ENCODE measurements at regions not wholly inside any gene's neighbourhood (a gene's known extent, or its start where the extent isn't known, plus 50 kb on each side); places are given as distances from the start of the nearest gene placed in this dataset.

DNA sequence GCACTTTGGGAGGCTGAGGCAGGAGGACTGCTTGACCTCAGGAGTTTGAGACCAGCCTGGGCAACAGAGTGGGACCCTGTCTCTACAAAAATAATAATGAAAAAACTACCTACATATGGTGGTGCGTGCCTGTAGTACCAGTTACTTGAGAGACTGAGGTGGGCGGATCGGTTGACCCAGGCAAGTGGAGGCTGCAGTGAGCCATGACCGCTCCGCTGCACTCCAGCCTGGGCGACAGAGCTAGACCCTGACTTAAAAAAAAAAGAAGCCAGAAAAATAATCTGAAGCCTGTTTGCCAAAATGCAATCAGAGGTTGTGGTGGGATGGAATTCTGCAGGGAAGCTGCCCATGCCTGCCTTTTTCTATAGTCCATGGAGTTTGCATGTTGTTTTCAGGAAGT, 50.4 kb upstream of the GGTA1 start:
- DNase-seq (ENCODE audit: low spot score), result no peak

DNA sequence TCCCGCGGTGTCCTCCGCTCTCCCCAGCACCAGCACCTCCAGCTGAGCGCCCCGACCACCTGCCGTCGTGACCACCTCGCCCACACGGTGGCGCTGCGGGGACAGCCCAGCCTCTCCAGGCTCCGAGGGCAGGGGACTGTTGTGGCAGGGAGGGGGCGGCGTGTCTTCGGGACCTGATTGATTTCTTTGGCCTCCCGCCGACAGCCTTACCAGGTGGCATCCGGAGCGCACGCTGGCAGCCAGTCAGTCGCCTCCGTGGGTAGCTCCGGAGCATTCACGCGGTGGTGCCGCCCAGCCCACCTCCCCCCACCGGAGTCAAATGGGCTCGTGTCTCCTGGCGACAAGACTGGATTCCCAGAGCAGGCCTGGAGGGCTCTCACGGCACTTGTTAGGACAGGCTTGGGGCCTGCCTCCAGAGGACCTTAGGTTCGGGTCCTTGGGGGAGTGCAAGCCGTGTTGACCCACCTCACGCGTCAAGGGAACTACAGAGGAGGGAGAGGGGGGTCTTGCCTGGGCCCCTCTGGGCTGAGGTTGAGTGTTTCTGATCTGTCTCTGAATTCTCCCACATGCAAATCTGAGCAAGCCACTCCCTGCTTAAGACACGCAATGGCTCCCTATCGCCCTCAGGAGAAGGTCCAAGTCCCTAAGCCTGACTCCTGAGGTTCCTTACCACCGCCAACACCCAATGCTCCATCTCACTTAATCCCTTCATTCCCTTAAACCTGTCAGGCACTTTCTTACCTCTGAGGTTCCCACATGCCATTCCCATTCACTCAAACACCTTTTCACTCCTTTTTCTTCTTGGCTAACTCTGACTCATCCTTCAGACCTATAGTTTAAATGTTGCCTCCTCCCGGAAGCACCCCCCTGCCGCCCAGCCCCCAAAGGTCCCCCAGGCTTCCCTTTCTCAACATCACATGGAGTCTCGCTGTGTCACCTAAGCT, 51.2 kb upstream of the GGTA1 start:
- DNase-seq (ENCODE audit: low spot score), result peak; percentile 63

DNA sequence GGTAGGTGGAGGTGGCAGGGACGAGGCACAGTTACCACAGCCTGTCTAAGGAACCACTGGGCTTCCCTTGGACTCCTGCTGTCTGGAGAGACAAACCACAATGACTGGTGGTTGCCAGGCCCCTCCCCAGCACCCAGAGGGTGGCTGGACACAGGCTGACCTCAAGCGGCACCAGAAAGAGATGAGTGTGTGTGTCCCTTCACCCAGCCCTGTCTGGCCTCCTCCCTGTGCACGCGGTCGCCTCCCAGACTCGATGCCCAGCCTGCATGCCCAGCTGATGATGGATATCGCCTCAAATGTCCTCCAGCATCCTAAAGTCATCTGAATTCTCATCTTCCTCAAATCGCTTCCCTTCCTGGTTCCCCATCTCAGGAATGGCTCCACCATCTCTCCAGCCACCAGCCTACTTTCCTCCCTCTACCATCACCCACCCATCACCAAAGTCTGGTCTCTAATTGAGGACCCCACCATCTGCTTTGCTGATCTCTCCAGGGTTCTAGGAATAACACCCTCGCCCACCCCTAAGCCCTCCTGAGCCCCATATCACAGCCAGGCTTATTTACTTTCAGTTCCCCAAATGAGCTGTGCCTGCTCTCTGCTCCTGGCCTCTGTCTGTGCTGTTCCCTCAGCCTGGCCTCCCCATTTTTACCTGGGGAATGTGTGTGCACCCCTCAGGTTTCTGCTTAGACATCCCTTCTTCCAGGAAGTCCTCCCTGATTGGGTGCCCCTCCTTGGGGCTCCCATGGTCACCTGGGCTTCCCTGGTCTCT, 52.5 kb upstream of the GGTA1 start:
- DNase-seq (ENCODE audit: low spot score), result no peak

DNA sequence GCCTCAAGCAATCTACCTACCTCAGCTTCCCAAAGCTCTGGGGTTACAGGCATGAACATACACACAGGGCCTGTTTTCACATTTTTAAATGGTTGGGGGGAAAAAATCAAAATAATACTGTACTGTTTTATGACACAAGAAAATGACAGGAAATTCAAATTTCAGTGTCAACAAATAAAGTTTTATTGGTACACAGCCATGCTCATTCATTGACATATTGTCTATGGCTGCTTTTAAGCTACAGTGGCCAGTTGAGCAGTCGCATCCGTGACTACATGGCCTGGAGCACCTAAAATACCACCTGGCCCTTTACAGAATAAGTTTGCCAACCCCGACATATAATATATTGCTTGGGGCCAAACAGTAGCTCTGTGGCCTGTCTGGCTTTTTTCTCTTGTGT, 56.4 kb upstream of the GGTA1 start:
- DNase-seq (ENCODE audit: low spot score), result no peak

DNA sequence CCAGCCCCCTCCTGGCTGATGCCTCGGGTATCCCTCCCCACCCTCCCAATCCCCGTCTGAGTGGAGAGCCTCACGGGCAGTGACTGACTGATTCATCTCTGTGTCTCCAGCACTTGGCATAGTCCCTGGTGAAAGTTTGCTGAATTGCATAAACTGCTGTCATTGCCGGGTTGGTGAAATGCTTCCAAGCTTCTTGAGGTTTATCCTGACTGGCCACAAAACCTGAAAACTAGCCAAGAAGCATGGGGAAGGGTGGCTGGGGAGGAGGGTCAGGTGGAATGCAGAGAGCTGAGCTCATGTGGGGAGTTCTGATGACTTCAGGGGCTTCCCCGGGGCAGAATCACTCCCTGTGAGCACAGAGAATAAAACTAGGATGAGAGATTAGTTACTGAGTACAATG, 56.9 kb upstream of the GGTA1 start:
- no peak for DNase-seq (ENCODE audit: low spot score)

DNA sequence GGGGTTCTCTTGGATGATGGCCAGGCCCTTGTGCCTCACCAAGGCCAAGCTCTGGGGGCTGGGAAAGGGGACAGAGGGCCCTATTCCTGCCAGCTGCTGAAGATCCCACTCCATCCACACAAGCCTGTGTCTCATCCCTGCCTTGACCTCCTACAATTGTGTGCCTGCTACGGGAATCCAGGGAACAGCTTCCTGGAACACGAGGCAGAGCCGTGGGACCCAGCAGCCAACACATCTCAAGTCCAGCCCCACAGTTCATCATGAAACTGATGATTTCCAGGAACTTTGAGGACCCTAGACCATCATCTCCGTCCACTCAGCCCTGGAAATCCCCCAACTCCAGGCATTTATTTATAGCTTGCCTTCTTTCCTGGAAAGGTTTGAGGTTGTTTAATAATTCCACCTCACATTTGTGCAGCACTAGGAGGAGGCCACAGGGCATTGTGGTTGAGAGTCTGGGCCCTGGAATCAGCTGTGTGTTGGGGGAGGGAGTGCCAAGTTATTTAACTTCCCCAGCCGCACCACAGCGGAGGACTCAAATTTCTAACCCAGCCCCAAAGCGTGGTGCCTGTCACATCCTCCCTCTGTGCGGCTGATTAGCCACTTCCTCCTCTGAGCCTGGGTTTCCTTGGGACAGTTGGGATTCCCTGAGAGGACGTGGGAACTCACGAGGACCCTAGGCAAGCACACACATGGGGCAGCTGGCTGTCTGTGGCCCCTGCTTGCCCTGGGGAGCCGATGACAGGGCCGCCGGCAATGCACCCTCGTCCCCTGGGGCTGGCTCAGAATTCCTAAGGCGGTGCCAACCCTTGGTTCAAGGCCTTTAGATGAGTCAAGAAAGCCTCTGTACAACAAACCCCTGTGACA, 58.2 kb upstream of the GGTA1 start:
- DNase-seq (ENCODE audit: low spot score), result peak; percentile 80

DNA sequence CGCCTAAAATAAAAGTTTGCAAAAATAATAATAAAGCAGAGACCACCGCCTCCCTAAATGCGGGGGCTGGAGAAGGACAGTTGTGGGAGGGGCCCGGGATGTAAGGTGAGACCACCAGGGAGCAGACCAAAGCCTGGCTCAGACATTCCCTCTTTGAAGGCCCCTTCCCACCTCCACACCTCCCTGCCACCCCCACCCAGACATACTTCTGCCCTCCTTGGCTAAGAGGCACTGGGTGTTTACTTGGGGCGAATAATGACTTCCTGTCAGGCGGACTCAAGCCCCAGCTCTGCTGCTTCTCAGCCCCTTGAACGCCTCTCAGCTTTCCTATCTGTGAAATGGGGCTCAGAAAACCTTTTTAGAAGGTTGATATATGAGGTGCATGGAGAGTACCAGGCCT, 58.8 kb upstream of the GGTA1 start:
- no peak for DNase-seq (ENCODE audit: low spot score)

DNA sequence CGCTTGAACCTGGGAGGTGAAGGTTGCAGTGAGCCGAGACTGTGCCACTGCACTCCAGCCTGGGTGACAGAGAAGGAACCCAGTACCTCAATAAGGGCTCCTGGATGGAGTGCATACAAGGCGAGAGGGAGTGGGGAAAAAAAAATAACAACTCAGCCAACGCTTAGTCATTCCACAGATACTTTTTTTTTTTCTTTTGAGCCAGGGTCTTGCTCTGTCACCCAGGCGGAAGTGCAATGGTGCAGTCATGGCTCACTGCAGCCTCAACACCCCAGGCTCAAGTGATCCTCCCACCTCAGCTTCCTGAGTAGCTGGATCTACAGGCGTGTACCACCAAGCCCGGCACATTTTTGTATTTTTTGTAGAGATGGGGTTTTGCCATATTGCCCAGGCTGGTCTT, 59.5 kb upstream of the GGTA1 start:
- DNase-seq (ENCODE audit: low spot score), result no peak

DNA sequence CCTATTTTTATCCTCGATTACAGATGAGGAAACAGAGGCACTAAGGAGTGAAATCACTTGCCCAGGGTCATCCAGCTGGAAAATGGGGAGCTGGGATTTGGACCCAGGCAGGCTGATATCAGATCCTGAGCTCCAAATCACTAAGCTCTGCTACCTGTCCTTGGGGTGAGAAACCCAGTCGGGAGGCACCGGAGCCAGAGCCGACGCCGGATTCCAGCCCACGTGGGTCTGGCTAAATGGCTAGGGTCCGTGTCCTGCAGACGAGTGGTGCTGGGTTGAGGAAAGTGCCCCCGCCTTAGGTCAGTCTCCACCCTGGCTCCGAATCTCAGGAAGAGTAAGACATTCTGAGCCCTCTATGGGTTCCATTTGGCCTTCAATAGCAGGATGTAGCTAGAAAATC, 61.3 kb upstream of the GGTA1 start:
- DNase-seq (ENCODE audit: low spot score), result no peak

DNA sequence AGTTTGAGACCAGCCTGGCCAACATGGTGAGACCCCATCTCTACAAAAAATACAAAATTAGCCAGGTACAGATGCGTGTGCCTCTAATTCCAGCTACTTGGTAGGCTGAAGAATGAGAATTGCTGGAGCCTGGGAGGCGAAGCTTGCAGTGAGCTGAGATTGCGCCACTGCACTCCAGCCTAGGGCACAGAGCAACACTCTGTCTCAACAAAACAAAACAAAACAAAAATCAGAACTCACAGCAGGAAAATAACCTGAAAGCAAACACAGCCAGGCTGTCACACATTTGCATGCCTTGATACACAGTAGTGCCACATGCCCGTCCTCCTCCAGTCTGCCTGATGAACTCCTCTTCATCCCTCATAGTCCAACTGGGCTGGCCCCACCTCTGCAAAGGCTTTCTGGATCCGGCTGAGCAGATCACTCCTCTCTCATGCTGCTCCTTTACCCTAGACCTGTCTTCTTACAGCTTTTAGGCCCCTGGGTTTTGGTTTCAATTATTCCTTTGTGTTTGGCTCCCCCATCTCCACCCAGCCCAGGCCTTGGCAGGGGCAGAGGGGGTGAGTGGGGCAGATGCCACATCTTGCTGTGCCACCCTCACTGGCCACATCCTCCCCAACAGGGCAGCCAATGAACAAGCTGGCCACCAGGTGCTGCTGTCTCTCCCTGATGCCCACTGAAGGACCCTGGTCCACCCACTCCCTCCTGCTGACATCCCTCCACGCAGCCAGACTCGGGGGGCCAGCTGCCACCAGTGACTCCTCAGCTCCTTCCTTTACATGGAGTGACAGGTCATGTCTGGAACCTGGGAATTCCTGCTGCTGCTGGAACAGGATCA, 62.0 kb upstream of the GGTA1 start:
- DNase-seq (ENCODE audit: low spot score), result no peak

DNA sequence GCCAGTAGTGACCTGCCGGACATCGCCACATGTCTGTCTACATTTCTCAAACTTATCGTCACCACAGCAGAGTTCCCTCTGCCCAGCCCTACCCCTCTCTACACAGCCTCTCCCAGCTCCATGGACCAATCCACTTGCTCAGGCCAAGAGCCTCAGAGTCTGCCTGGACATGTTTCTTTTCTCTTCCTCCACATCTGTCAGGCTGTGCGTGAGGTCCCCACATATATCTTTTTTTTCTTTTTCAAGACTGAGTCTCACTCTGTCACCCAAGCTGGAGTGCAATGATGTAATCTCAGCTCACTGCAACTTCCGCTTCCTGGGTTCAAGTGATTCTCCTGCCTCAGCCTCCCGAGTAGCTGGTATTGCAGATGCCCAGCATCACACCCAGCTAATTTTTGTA, 62.7 kb upstream of the GGTA1 start:
- DNase-seq (ENCODE audit: low spot score), result no peak

DNA sequence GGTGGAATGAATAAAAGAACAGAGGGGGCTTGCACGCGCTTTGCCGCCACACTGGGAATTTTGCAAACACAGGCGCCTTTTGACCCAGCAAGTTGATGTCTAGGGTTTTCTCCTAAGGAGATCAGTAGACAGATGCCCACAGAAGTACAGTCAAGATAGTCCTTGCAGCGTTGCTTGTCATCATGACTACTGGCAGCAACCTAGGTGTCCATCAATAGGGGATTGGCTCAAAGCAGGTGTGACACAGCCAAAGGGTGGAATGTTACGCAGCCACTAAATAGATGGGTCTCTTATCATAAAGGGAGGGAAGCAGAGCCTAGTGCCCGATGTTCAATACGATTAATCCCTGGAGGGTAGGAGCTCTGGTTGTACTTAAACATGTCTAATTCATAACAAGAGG, 63.8 kb upstream of the GGTA1 start:
- no peak for DNase-seq (ENCODE audit: low spot score)

DNA sequence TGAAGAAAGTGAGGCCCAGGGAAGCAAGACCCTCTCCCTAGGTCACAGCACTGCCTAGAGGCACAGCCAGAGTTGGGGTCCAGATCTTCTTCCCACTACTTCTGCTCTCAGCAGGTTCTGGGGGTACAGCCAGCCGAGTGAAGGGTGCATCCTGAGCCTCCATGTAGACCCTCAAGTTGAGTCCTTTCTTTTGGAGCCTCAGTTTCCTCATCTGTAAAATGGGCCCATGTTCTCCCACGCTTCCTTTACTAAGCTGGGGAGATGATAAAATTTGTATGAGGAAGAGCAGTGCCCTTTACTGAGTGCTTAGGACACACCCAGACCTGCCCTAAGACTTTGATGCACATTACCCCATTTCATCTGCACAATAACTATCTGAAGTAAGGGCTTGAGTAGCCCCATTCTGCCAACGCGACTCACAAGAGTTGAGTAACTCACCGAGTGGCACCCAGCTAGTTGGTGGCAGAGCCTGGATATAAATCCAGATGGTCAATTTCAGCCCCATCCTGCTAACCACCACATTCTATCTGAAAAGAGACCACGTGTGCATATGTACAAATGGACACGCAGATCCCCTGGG, 64.3 kb upstream of the GGTA1 start:
- no peak for DNase-seq (ENCODE audit: low spot score)

DNA sequence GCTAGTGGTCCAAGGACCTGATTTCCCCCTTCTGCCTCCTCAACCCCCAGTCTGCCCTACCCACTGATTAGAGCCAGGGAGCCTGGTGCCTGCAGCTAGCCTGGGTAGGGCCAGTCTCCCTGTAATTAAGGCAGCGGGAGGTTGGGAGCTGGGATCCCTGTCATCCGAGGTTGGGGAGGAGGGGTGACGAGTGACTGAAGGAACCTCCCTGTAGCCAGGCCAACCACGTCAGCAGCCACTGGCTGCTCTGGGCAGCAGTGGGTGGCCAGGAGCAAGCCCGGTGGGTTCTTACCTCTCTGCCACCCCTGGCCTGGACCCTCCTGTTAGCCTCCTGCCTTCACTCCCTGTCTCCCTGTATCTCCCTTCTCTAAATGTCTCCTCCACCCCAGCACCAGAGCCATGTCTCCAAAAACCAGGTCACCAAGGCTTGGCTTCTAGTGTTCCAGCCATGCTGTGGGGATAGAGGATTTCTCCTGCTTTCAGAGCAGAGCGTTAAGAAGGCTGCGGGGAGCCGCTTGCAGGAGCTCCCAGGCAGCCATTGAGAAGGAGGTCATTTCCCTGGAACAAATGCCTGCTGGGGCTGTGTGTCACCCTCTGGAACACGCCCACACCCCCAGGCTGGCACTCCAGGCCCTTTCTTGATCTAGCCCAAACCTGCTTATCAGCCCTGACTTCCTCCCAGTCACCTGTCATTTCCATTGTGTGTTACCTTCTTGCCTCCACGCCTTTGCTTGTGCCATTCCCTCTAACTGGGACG, 65.0 kb upstream of the GGTA1 start:
- DNase-seq (ENCODE audit: low spot score), result no peak

DNA sequence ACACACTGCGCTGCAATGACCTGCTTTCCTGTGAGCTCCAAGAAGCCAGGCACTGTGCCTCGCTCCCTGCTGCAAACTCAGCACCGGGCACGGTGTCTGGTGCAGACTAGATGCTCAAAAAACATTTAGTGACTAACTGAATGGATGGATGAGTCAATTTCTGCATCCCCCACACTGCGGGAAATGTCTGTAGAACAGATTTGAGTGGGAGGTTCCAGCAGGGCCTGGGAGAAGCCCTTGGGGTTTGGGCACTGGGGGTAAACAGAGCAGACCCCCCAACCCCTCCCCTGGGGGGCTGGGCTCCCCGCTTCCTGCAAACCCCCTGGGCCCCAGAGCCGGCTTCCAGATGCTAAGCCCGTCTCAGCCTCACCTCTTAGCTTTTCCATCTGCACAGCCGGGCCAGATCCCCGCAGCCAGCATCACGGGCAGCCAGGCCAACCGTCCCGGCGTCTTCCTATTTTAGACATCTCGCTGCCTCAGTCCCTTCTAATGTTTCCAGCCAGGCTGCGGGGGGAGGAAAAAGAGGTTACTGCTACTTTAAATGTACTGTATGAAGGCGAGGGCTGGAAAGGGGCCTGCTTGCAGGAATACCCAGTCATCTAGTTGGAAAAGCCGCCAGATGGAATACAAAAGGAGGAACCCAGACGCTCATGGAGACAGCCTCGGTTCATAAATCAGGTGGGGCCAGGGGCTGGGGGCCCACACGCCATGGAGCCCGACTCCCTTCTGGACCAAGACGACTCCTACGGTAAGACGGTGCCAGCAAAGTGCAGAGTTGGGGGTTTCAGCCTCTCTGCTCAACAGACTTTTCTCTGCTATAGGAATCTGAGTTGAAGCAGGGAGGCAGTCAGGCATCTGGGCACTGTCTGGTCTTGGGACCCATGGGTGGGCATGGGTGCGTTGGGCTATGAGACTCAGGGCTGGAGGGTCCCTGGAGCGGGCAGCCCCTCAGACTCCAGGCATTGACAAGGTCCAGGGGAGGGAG, 67.1 kb upstream of the GGTA1 start:
- DNase-seq (ENCODE audit: low spot score), result no peak

DNA sequence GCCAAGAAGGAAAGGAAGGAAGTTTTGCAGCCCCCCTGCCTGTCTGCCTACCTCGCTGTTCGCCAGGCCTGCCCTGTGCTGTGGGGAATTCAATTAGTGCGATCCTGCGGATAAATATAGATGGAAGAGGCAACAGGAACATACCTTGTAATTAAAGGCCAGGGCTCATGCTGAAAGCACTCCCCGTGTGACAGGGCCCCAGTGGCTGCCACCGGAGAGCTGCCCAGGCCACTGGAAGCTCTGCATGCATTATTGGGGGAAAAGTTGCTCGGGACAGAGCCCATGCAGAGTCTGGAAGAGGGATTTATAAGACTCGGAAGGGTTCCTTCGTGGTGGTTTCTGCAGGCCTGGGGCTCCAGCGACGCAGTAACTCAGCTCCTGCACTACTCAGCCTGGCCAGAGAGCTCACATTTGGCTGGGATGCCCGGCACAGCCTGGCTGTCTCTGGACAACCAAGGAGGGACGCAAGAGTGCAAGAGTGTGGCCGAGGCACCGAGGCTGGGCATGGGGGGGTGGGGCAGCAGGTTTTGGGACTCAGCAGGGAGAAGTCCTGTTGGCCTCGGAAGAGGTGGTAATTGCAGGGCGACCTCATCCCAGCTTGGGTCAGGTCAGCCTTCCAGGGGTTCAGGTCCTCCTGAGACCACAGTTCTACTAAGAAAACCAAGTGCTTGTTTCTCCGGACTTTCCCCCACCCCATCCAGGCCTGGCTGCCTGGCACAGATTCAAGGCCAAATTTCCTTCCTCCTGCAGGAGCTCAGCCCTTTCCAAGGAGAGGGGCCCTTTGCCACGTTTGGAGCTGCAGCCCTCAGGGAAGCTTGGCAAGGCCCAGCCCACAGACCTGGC, 68.1 kb upstream of the GGTA1 start:
- no peak for DNase-seq (ENCODE audit: low spot score)

DNA sequence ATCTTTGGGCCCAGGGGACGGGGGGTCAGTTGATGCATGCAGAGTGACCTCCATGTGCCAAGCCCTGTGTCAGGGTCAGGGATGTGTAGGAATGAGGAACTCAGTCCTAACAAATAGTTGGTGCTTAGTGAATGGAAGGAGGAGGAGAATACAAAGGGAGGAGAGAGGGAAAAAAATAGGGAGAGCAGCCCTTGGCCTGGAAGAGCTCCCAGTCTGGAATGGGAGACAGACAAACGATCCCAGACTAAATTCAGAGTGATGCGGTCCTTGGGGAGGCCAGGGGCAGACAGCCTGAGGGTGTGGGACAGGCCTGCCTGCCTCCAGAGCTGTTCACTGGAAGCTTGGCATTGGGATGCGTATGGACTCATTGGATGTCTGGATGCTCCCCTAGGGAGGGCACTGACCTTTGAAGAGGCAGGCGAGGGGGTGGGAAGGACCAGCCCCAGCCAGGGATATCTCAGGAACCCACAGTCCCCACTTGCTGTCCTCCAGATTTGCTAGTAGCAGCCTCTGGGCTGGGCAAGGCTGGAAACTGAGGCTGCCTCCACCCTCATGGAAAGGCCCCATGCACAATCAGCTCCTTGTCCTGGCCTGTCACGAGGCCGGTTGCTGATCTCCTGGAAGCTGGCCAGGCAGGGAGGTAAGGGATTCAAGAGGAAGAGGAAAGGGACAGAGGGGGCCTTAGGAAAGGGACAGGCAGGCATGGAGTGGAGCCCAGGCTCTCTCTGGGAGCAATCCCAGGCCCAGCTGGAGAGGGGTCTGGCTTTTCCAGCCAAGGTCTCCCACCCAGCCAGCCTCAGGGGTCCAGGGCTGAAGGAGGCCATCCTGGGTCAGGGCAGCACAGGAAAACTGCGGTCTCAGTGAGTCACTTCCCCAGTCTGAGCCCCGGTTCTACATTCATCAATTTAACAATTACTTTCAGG, 69.0 kb upstream of the GGTA1 start:
- no peak for DNase-seq (ENCODE audit: low spot score)
